ENCODE measurements at regions not wholly inside any gene's neighbourhood (a gene's known extent, or its start where the extent isn't known, plus 50 kb on each side); places are given as distances from the start of the nearest gene placed in this dataset.

DNA sequence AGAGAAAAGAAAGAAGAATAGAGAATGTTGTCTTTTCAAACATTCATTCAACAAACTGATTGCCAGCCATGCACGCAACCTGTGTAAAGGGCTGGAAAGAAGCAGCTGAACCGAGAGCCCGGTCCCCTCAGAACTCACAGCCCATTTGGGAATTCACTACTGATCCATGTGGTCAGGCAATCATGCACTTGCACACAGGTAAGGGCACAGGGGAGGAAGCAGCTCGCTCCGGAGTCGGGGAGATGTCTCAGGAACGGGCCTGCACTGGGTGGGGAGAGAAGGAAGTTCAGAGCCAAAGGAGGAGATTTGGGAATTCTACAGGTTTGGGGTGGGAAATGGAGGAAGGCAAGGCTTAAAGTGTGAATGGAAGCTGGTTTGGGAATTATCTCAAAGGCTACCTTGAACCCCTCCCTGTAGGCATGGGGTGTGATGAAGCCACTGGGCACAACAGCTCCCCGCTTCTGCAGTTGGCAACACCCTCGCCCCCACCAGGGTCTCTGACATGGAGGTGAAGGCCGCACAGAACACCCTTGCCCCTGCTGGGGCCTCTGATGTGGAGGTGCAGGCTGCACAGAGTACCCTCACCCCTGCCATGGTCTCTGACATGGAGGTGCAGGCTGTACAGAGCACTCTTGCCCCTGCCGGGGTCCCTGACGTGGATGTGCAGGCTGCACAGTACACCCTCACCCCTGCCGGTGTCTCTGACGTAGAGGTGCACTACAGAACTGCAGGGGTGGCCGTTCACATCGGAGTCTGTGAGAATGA lies 194.4 kb upstream of the RNF32 start:
- no peaks in the 10 kb centered on the region; the same call in 1 of the 2 replicates for H3K9me2 ChIP-seq (replicated peaks; ENCODE audit: control insufficient read depth, low read length)
- no peaks in the 10 kb centered on the region for H3K79me2 ChIP-seq (ENCODE audit: control insufficient read depth, low read length)
- no peaks in the 10 kb centered on the region for H3F3A ChIP-seq (ENCODE audit: control insufficient read depth, insufficient read depth)
- H3K9me3 ChIP-seq (ENCODE audit: control insufficient read depth, insufficient read depth, low read length), result peaks cover 7% of the 10 kb centered on the region; the same call in 1 of the 2 replicates
- H3K4me2 ChIP-seq (ENCODE audit: low read length), result no peak overlapping the region
- H3K27me3 ChIP-seq (ENCODE audit: control insufficient read depth, low read length), result no peaks in the 10 kb centered on the region
- H3K36me3 ChIP-seq (ENCODE audit: control insufficient read depth, low read length), result no peaks in the 10 kb centered on the region
- no peaks in the 10 kb centered on the region for H4K20me1 ChIP-seq (ENCODE audit: control insufficient read depth, insufficient read depth, low read depth, low read length)
- H3K4me1 ChIP-seq (ENCODE audit: control insufficient read depth, low read length), result no peaks in the 10 kb centered on the region
- no peak overlapping the region for H3K4me3 ChIP-seq (ENCODE audit: low read length)
- TF ChIP-seq, protein P1, sequence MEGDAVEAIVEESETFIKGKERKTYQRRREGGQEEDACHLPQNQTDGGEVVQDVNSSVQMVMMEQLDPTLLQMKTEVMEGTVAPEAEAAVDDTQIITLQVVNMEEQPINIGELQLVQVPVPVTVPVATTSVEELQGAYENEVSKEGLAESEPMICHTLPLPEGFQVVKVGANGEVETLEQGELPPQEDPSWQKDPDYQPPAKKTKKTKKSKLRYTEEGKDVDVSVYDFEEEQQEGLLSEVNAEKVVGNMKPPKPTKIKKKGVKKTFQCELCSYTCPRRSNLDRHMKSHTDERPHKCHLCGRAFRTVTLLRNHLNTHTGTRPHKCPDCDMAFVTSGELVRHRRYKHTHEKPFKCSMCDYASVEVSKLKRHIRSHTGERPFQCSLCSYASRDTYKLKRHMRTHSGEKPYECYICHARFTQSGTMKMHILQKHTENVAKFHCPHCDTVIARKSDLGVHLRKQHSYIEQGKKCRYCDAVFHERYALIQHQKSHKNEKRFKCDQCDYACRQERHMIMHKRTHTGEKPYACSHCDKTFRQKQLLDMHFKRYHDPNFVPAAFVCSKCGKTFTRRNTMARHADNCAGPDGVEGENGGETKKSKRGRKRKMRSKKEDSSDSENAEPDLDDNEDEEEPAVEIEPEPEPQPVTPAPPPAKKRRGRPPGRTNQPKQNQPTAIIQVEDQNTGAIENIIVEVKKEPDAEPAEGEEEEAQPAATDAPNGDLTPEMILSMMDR (IDR thresholded peaks at IDR 0.05; ENCODE audit: low read depth, low read length, poor library complexity, severe bottlenecking), result no peak
- H3K27ac ChIP-seq (ENCODE audit: low read depth, low read length), result no peak overlapping the region

DNA sequence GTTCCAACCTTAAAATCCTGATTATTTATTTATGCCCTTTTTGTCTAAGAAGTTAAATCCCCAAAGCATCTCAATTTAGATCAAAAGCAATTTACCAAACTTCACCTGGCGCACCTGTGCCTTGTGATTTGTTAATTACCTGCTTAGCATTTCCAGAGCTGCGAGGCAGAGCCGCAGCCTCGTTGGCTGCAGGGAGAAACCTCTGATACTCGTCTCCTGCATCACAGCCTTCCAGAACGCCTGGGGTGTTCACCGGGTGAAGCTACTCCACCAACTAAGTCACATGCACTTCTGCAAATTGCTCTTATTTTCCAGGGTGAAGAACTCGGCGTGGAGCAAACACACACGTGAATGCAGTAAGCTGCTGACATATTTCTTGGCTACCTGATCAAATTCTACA lies 198.1 kb upstream of the RNF32 start:
- no peak for TF ChIP-seq EZH2phosphoT487 (IDR thresholded peaks at IDR 0.05; ENCODE audit: borderline replicate concordance, low read length)
- TF ChIP-seq, protein P1 (IDR thresholded peaks at IDR 0.05; ENCODE audit: low read depth, low read length, poor library complexity, severe bottlenecking), result no peak
- H3K9me2 ChIP-seq (replicated peaks; ENCODE audit: control insufficient read depth, low read length), result no peaks in the 10 kb centered on the region
- H4K20me1 ChIP-seq (ENCODE audit: control insufficient read depth, insufficient read depth, low read depth, low read length), result no peaks in the 10 kb centered on the region
- H3K4me1 ChIP-seq (ENCODE audit: control insufficient read depth, low read length), result no peaks in the 10 kb centered on the region
- no peaks in the 10 kb centered on the region for H3K27me3 ChIP-seq (ENCODE audit: control insufficient read depth, low read length)
- no peak overlapping the region for H3K4me2 ChIP-seq (ENCODE audit: low read length)
- no peak overlapping the region for H3K4me3 ChIP-seq (ENCODE audit: low read length)
- H3F3A ChIP-seq (ENCODE audit: control insufficient read depth, insufficient read depth), result no peaks in the 10 kb centered on the region
- H3K27ac ChIP-seq (ENCODE audit: low read depth, low read length), result no peak overlapping the region
- no peaks in the 10 kb centered on the region for H3K79me2 ChIP-seq (ENCODE audit: control insufficient read depth, low read length)
- no peaks in the 10 kb centered on the region for H3K9me3 ChIP-seq (ENCODE audit: control insufficient read depth, insufficient read depth, low read length)
- H3K36me3 ChIP-seq (ENCODE audit: control insufficient read depth, low read length), result no peaks in the 10 kb centered on the region

DNA sequence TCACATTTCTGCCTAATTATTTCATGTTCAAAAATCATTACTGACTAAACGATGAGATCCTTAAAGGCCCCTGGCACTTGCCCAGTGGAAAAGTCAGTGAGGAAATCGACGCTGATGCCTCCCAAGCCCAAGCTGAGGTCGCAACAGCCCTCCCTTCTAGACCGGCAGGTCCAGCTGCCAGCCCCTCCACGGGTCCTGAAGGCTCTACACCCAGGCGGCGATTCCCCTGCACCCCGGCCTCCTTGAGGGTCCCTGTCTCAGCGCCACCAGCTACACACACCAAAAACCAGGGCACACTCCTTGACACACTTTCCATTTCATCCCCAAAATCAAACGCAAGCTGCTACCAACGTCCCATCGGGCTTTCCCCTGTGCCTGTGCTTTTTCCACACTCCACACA lies 200.1 kb upstream of the RNF32 start:
- Histone ChIP-seq H3K27me3 (ENCODE audit: control insufficient read depth, low read length) (no peaks in the 10 kb centered on the region), H3K4me2 (ENCODE audit: low read length) (no peak overlapping the region), H3K4me1 (ENCODE audit: control insufficient read depth, low read length) (no peaks in the 10 kb centered on the region), H3K79me2 (ENCODE audit: control insufficient read depth, low read length) (no peaks in the 10 kb centered on the region), H3K36me3 (ENCODE audit: control insufficient read depth, low read length) (no peaks in the 10 kb centered on the region), H3K27ac (ENCODE audit: low read depth, low read length) (no peak overlapping the region), H3K9me3 (ENCODE audit: control insufficient read depth, insufficient read depth, low read length) (no peaks in the 10 kb centered on the region), H3K4me3 (ENCODE audit: low read length) (no peak overlapping the region), H4K20me1 (ENCODE audit: control insufficient read depth, insufficient read depth, low read depth, low read length) (no peaks in the 10 kb centered on the region), H3K9me2 (replicated peaks; ENCODE audit: control insufficient read depth, low read length) (no peaks in the 10 kb centered on the region), H3F3A (ENCODE audit: control insufficient read depth, insufficient read depth) (no peaks in the 10 kb centered on the region)
- TF ChIP-seq EZH2phosphoT487 (IDR thresholded peaks at IDR 0.05; ENCODE audit: borderline replicate concordance, low read length), result no peak
- TF ChIP-seq, protein P1 (IDR thresholded peaks at IDR 0.05; ENCODE audit: low read depth, low read length, poor library complexity, severe bottlenecking), result no peak

All from DOHH2 (cell line).